Upper lobe of left lung (tissue), 6 donors: ENCODE measurements at regions not wholly inside any gene's neighbourhood (a gene's known extent, or its start where the extent isn't known, plus 50 kb on each side); places are given as distances from the start of the nearest gene placed in this dataset.

Experiments used
- ATAC-seq, 2 donors: fragments of 200-7000 bp; cut with Tn5 transposase; one replicate each; pipeline ENCODE4 v1.9.1; 2022; ENCODE audit warnings: mild to moderate bottlenecking in 2 of 2, moderate library complexity in 2 of 2; ENCODE audit not compliant: low FRiP score in 2 of 2
- DNase-seq, 2 donors: peaks; one replicate each; pipeline ENCODE4 v3.0.0-alpha.2; 2019 to 2020
- H3K27ac ChIP-seq, 4 donors: fragments of 200-600 bp; sonication (generic); one replicate each; pipeline ENCODE4 v1.5.1; 2016 to 2019
- H3K27me3 ChIP-seq, 4 donors: fragments of 200-600 bp; sonication (generic); one replicate each; pipeline ENCODE4 v1.5.1; 2017 to 2019
- H3K36me3 ChIP-seq, 4 donors: fragments of 200-600 bp; sonication (generic); one replicate each; pipeline ENCODE4 v1.5.1; 2016 to 2019
- H3K4me1 ChIP-seq, 4 donors: fragments of 200-600 bp; sonication (generic); one replicate each; pipeline ENCODE4 v1.5.1; 2018 to 2019
- H3K4me3 ChIP-seq, 4 donors: fragments of 200-600 bp; sonication (generic); one replicate each; pipeline ENCODE4 v1.5.1; 2017 to 2019; ENCODE audit warnings: mild to moderate bottlenecking in 2 of 4, moderate library complexity in 1 of 4
- H3K9me3 ChIP-seq, 4 donors: fragments of 200-600 bp; sonication (generic); one replicate each; pipeline ENCODE4 v1.5.1; 2018 to 2019
- EP300 ChIP-seq, 4 donors: sonication (generic); formaldehyde crosslinking; IDR thresholded peaks; one replicate each; pipeline ENCODE4 v1.5.1; 2017; ENCODE audit warnings: antibody characterized with exemption in 4 of 4, control low read depth in 2 of 4
- POLR2A ChIP-seq, 4 donors: fragments of 450-650 bp; IDR thresholded peaks; one replicate each; pipeline ENCODE4 v1.5.1; 2016 to 2017; ENCODE audit warnings: antibody characterized with exemption in 4 of 4, mild to moderate bottlenecking in 2 of 4
- POLR2AphosphoS5 ChIP-seq, 2 donors: sonication (generic); formaldehyde crosslinking; IDR thresholded peaks; one replicate each; pipeline ENCODE4 v1.5.1; 2017; ENCODE audit warnings: antibody characterized with exemption in 2 of 2
- WGBS, 2 donors: methylation state at CpG; one replicate each; pipeline ENCODE4 v1.1.5; 2017 to 2018; 5-methylcytosine and 5-hydroxymethylcytosine counted together
- TF ChIP-seq, protein P1 (sequence below), 6 experiments: fragments of 450-650 bp in 4 of 6; fragments of 200-600 bp in 2 of 6; sonication (generic) in 2 of 6; IDR thresholded peaks; one replicate each; pipeline ENCODE4 v1.5.1; 2016 to 2019; ENCODE audit warnings: antibody characterized with exemption in 6 of 6
- donor health status: DM: no; HTN: no; CAD: no; lungs with moderate emphysema.
- donor health status: DM: no; HTN: yes; CAD: no; lungs with severe emphysema.

DNA sequence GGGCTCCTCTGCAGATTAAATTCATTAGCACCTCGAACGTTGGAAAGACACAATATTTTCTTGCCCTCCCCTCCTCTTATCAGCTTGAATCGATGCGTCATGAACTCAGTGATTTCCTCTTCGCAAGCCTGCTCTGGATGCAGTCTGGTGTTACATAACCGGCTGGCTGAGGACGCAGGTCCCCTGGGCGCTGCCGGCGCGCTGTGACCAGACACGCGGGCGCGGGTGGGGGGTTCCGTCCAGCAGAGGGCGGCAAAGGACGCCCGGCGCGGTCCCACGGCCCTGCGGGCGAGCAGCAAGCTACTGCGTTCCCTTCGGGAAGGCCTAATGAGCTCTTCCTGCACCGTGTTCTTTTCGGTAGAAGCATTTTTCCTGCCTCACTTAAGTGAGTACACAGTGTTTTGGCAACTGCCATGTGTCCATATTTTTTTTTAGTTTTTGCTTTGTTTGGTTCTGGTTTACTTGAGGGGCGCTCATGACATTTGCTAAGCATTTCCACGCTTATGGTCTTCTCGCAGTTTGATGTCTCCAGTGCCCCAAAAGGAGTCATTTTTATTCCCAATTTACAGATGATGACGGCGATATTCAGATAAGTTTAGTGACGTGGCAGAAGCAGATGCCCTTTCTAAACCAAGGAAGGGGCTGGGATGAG, 112.2 kb upstream of the MBNL2 start:
- H3K27me3 ChIP-seq: no peaks in the 10 kb centered on the region
- peak; percentile 96 to 98 for ATAC-seq
- no peaks in the 10 kb centered on the region for H3K9me3 ChIP-seq
- H3K27ac ChIP-seq: peak overlapping the region in 1 of 4 donors; percentile 2
- H3K4me1 ChIP-seq: peaks cover 15 to 42% (median 34%) of the 10 kb centered on the region in 4 donors
- peak; percentile 92 to 98 for DNase-seq
- no peaks in the 10 kb centered on the region for H3K36me3 ChIP-seq
- peak overlapping the region in 2 of 4 donors; percentile 16 to 26 for H3K4me3 ChIP-seq
- TF ChIP-seq, protein P1, sequence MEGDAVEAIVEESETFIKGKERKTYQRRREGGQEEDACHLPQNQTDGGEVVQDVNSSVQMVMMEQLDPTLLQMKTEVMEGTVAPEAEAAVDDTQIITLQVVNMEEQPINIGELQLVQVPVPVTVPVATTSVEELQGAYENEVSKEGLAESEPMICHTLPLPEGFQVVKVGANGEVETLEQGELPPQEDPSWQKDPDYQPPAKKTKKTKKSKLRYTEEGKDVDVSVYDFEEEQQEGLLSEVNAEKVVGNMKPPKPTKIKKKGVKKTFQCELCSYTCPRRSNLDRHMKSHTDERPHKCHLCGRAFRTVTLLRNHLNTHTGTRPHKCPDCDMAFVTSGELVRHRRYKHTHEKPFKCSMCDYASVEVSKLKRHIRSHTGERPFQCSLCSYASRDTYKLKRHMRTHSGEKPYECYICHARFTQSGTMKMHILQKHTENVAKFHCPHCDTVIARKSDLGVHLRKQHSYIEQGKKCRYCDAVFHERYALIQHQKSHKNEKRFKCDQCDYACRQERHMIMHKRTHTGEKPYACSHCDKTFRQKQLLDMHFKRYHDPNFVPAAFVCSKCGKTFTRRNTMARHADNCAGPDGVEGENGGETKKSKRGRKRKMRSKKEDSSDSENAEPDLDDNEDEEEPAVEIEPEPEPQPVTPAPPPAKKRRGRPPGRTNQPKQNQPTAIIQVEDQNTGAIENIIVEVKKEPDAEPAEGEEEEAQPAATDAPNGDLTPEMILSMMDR (IDR thresholded peaks at IDR 0.05): peak; percentile 83 to 98 (median 96)
- peak; percentile 55 to 76 for TF ChIP-seq POLR2AphosphoS5 (IDR thresholded peaks at IDR 0.05)
- TF ChIP-seq POLR2A (IDR thresholded peaks at IDR 0.05): no peak
- peak in 1 of 4 donors; percentile 14 for TF ChIP-seq EP300 (IDR thresholded peaks at IDR 0.05)
- 14 to 26% methylated on average over 18 to 34 of the region's 34 CpGs for WGBS, 2 donors

DNA sequence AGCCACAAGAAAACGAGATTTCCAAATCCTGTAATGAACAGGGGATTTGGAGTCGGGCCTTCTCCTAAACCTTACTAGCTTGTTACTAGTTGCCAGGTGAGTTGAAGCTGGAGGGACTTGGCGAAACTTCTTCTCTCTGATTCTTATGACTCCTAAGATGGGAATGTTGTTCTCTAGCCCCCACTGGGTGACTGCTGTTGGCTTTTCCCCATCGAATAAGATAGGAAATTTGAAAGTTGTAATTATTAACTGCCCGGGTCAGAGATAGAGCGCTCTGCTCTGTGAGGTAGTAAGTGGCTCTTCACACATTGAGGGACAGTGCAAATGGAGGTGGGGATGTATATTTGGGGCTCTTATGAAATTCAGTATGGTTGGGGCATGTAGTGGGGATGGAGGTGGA, 111.2 kb upstream of the MBNL2 start:
- no peaks in the 10 kb centered on the region for H3K27me3 ChIP-seq
- H3K9me3 ChIP-seq: no peaks in the 10 kb centered on the region
- H3K27ac ChIP-seq: peak overlapping the region in 1 of 4 donors; percentile 57
- WGBS, 2 donors: 69 to 77% methylated on average over 6 of the region's 6 CpGs
- ATAC-seq (no peak), DNase-seq (no peak)
- no peak overlapping the region for H3K4me3 ChIP-seq
- H3K36me3 ChIP-seq: no peaks in the 10 kb centered on the region
- TF ChIP-seq POLR2AphosphoS5 (IDR thresholded peaks at IDR 0.05): no peak
- TF ChIP-seq, protein P1 (IDR thresholded peaks at IDR 0.05): no peak
- TF ChIP-seq POLR2A (IDR thresholded peaks at IDR 0.05): no peak
- TF ChIP-seq EP300 (IDR thresholded peaks at IDR 0.05): no peak
- H3K4me1 ChIP-seq: peaks cover 24 to 50% (median 43%) of the 10 kb centered on the region in 4 donors

DNA sequence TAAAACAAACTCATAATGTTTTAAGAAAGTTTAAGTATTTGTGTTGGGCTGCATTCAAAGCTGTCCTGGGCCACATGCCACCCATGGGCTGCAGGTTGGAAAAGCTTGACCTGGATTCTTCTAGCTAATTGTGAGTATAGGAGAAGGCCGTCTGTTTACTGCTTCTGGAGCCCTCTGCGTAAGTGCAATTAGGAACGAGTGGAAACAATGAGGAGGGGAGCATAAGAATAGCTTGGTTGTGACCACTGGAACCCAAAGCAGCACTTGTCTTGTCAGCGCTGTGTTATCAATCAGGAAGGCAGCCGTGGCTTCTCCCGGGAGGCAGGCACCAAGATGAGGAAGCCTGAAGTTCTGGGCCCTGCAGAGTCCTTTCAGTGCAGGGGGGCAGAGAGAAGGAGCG, 110.4 kb upstream of the MBNL2 start:
- peaks cover 33 to 58% (median 52%) of the 10 kb centered on the region in 4 donors for H3K4me1 ChIP-seq
- H3K9me3 ChIP-seq: no peaks in the 10 kb centered on the region
- H3K27ac ChIP-seq: peak overlapping the region in 1 of 4 donors; percentile 57
- H3K27me3 ChIP-seq: no peaks in the 10 kb centered on the region
- no peak for DNase-seq
- ATAC-seq: no peak
- TF ChIP-seq POLR2AphosphoS5 (IDR thresholded peaks at IDR 0.05): no peak
- TF ChIP-seq, protein P1 (IDR thresholded peaks at IDR 0.05): no peak
- TF ChIP-seq POLR2A (IDR thresholded peaks at IDR 0.05): no peak
- no peak for TF ChIP-seq EP300 (IDR thresholded peaks at IDR 0.05)
- no peak overlapping the region for H3K4me3 ChIP-seq
- WGBS, 2 donors: 71 to 78% methylated on average over 7 of the region's 7 CpGs
- H3K36me3 ChIP-seq: no peaks in the 10 kb centered on the region

DNA sequence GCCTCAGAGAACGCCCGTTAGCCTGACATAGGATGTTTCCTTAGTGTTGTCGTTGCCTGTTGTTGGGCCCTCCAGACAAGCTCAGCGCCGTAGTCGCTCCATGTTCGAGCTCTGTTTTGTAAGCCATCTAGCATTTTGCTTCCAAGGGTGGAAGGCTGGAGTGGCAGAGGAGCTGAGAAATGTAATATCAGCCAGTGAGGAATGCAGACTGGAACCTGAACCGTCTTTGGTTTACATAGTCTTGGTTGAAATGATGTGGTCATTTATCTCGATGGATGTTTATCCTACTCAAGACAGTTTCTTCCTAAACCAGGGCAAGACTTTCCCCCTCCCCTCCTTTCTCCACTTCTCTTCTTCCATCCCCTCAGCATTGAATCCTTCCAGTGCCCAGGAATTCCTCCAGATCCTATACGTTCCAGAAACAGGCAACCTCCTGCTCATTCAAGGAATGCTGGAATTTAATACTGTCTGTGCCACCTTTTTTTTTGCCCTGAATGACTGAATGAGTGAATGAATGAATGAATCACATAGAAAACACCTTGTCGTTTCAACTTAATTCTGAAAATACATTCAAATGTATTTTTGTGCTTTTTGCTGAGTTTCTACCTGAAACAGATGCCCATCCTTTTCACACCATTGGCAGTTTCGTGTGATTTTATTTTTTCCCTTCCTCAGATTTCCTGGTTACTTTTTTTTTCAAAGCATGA, 109.5 kb upstream of the MBNL2 start:
- peaks cover 37 to 65% (median 58%) of the 10 kb centered on the region in 4 donors for H3K4me1 ChIP-seq
- no peaks in the 10 kb centered on the region for H3K27me3 ChIP-seq
- H3K27ac ChIP-seq: no peak overlapping the region
- no peak overlapping the region for H3K4me3 ChIP-seq
- no peaks in the 10 kb centered on the region for H3K36me3 ChIP-seq
- TF ChIP-seq POLR2A (IDR thresholded peaks at IDR 0.05) (no peak), POLR2AphosphoS5 (IDR thresholded peaks at IDR 0.05) (no peak), EP300 (IDR thresholded peaks at IDR 0.05) (no peak)
- 75 to 77% methylated on average over 12 of the region's 12 CpGs for WGBS, 2 donors
- DNase-seq: no peak
- ATAC-seq: no peak
- no peaks in the 10 kb centered on the region for H3K9me3 ChIP-seq

DNA sequence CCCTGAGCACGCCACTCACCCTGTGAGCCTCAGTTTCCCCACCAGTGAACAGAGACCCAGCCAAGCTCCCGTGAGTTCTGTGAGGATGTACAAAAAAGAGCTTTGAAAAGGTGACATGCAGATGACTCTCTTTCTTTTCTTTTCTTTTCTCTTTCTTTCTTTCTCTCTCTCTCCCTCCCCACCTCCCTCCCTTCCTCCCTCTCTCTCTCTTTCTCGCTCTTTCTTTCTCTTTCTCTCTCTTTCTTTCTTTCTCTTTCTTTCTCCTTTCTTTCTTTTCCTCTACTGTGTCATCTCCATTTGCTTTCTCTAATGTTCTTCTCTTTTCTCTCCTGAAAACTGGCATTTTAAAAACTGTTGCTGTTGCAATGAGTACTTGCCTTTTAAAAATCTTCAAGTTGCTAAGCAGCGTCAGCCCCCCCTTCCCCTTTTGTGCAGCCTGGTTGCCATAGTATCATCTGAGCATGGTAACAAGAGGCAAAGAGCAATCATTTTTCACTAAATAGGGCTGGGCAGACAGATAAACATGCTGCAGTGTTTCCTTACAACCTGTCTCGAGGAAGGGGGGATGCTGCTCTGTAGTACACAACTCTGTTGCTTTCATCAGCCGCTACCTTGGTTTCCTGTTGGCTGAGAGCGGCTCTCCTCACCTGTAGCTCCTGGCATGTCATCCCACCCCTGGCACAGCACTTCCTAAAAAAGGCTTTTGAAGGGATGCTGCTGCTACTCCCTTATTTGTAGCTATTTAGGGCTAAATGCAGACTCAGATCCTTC, 108.7 kb upstream of the MBNL2 start:
- no peaks in the 10 kb centered on the region for H3K9me3 ChIP-seq
- no peak for DNase-seq
- peak in 1 of 2 donors; percentile 19 for ATAC-seq
- H3K27me3 ChIP-seq: no peaks in the 10 kb centered on the region
- H3K4me1 ChIP-seq: peaks cover 37 to 69% (median 60%) of the 10 kb centered on the region in 4 donors
- 65 to 67% methylated on average over 7 of the region's 7 CpGs for WGBS, 2 donors
- no peak overlapping the region for H3K4me3 ChIP-seq
- TF ChIP-seq POLR2AphosphoS5 (IDR thresholded peaks at IDR 0.05) (no peak), EP300 (IDR thresholded peaks at IDR 0.05) (no peak)
- H3K36me3 ChIP-seq: no peaks in the 10 kb centered on the region
- H3K27ac ChIP-seq: no peak overlapping the region
